NCI-H748 treated with DMSO at 0.1 percent for 48 hours (cell line): ENCODE measurements at regions not wholly inside any gene's neighbourhood (a gene's known extent, or its start where the extent isn't known, plus 50 kb on each side); places are given as distances from the start of the nearest gene placed in this dataset.
"Not testable (repeated sequence)": the region's sequence is repeated elsewhere in the genome, so short reads cannot be mapped to it uniquely, and the experiment has no call there.

Source experiments
- DNase-seq: peaks from one replicate; lab custom pipeline; 2025; lab: John Stamatoyannopoulos, UW

GRCh38 chr21:38614558-38614957 lies 116.3 kb upstream of the ERG start:
- no peak for DNase-seq

- no peak for DNase-seq
Measured at GRCh38 chr21:38619480-38619879, 121.2 kb upstream of the ERG start.

GRCh38 chr21:38619992-38620479 lies 121.8 kb upstream of the ERG start:
- no peak for DNase-seq

GRCh38 chr21:38621132-38621531 lies 122.9 kb upstream of the ERG start:
- DNase-seq = no peak

GRCh38 chr21:38622081-38622826 lies 124.0 kb upstream of the ERG start:
- DNase-seq = no peak

- DNase-seq = no peak
Measured at GRCh38 chr21:38622827-38623209, 124.5 kb upstream of the ERG start.

- DNase-seq = no peak
Measured at GRCh38 chr21:38623552-38623951, 125.3 kb upstream of the ERG start.

- DNase-seq = no peak
Measured at GRCh38 chr21:38625000-38625399, 126.7 kb upstream of the ERG start.

- DNase-seq = no peak
Measured at GRCh38 chr21:38626306-38626705, 128.0 kb upstream of the ERG start.

GRCh38 chr21:38628349-38628748 lies 130.1 kb upstream of the ERG start:
- DNase-seq = no peak

- no peak for DNase-seq
Measured at GRCh38 chr21:38631206-38631605, 132.9 kb upstream of the ERG start.

GRCh38 chr21:38631676-38632075 lies 133.4 kb upstream of the ERG start:
- no peak for DNase-seq

- DNase-seq = no peak
Measured at GRCh38 chr21:38637161-38637560, 138.9 kb upstream of the ERG start.

- no peak for DNase-seq
Measured at GRCh38 chr21:38639571-38640354, 141.5 kb upstream of the ERG start.

GRCh38 chr21:38640355-38640742 lies 142.1 kb upstream of the ERG start:
- not testable (repeated sequence) for DNase-seq

- DNase-seq = no peak
Measured at GRCh38 chr21:38643404-38644023, 145.2 kb upstream of the ERG start.

- DNase-seq = no peak
Measured at GRCh38 chr21:38645282-38645681, 147.0 kb upstream of the ERG start.

- no peak for DNase-seq
Measured at GRCh38 chr21:38646213-38646837, 148.0 kb upstream of the ERG start.

- DNase-seq = no peak
Measured at GRCh38 chr21:38649120-38649519, 150.8 kb upstream of the ERG start.

GRCh38 chr21:38651570-38651969 lies 153.3 kb upstream of the ERG start:
- no peak for DNase-seq

- no peak for DNase-seq
Measured at GRCh38 chr21:38652396-38652795, 153.3 kb upstream of the ETS2 start.

- no peak for DNase-seq
Measured at GRCh38 chr21:38654580-38654979, 151.1 kb upstream of the ETS2 start.
